GM18861 (cell line): ENCODE measurements at regions not wholly inside any gene's neighbourhood (a gene's known extent, or its start where the extent isn't known, plus 50 kb on each side); places are given as distances from the start of the nearest gene placed in this dataset.

Source experiments
- ATAC-seq: cut with Tn5 transposase; IDR thresholded peaks from one replicate; pipeline ENCODE4 v1.9.1; 2021; ENCODE audit not compliant: unreplicated experiment

DNA sequence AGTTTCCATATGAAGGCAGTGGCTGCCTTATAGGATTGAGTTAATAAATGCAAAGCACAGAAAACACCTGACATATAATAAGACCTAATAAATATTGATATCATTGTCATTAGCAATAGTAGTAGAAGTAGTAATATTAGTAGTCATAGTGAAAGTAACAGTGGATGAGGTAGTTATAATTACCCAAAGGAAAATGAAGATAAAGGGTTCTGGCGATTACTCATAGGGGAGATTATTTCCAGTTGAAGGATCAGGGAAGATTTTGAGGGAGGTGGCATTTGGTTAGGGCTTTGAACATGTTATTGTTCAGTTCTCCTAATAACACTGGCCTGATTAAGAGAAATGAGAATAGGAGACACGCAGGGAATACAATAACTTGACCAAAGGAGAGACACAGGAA lies 131.9 kb upstream of the GPRIN3 start:
- ATAC-seq: no peak

GRCh38 chr4:89438102-89438831 lies 130.7 kb upstream of the GPRIN3 start:
- ATAC-seq: peak; percentile 64

- peak; percentile 81 for ATAC-seq
These were observed 126.9 kb upstream of the GPRIN3 start for GRCh38 chr4:89434364-89434988.

GRCh38 chr4:89427782-89428181 lies 120.2 kb upstream of the GPRIN3 start:
- ATAC-seq: no peak

GRCh38 chr4:89425023-89425422 lies 117.4 kb upstream of the GPRIN3 start:
- ATAC-seq: no peak

GRCh38 chr4:89422441-89422990 lies 114.9 kb upstream of the GPRIN3 start:
- no peak for ATAC-seq

GRCh38 chr4:89420507-89420906 lies 112.9 kb upstream of the GPRIN3 start:
- no peak for ATAC-seq

DNA sequence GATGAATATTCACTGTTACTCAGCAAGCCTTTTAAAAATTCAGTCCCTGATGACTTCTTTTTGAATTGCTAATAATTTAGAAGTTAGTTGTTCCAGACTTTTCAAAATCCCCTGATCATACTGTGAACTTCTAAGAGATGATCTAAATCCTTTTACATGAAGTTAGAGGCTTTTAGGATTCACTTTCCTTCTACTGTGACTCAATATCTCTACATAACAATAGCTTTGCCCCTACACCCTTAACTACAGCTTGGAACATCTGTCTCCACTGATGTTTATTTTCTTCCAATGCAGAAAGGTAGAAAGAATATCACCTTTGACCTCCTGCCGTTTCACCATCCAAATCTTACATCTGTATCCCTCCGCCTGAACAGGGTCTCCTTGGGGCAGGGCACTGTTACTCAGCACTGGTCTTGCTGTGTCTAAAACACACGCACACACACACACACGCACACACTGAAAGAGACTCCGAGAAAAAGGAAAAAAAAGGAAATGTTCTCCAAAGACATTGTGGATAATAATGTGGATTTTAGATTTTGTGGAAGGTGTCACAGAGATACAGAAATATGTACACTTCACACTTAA lies 111.6 kb upstream of the GPRIN3 start:
- ATAC-seq: no peak

- ATAC-seq: no peak
These were observed 109.4 kb upstream of the GPRIN3 start for GRCh38 chr4:89416960-89417359.

DNA sequence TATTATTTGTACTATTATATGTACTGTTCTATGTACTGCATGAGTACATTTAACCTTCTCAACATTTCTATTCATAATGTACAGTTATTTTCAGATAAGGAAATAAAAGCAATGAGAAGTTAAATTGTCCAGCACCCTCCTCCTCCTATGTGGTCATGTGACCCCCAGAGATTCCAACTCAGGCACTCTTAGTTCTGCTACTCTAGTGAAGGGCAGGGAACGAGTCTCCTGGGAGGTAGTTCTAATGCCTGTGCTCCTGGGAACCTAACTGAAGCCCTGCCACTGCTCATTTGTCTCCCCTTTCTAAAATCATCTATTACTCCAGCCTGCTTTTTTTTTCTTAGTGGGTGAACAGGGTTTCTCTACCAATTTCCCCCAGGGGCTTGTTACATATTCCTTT lies 105.9 kb upstream of the GPRIN3 start:
- ATAC-seq: no peak

DNA sequence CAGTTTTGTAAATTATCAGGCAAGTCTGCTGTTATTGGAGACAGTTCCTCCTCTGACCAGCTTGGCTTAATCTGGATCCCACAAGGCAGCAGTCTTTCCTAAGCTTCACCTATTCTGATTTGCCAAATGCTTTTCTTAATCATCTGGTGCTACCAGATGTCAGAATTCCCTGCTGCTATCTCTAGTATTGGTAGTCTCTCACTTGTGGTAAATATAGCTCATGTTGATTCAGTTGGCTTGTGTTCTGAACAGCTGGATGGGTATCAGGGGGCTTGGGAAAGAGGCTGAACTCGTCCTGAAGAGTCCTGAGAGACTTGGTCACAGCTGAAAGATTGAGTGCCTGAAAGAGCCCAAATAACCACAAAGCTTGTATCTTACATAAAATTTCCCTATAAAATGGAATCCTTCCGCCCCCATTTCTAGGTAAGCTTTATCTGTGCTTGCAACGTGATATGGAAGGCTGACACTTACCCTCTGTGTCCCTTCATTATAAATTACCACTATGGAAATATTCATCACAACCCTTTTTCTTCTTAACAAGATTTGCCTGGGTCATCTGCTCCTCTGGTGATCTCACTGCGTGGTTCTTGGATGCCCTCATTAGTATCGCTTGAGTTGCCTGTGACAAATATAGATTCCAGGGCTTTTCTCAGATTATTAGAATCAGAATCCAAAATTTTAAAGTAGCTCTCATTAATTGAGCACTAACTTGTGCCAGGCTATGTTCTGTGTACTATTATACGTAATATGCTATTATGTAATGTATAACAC lies 104.1 kb upstream of the GPRIN3 start:
- no peak for ATAC-seq

- no peak for ATAC-seq
These were observed 103.1 kb upstream of the GPRIN3 start for GRCh38 chr4:89410687-89411086.

GRCh38 chr4:89404530-89404929 lies 96.9 kb upstream of the GPRIN3 start:
- ATAC-seq: no peak

GRCh38 chr4:89403826-89404225 lies 96.2 kb upstream of the GPRIN3 start:
- no peak for ATAC-seq

DNA sequence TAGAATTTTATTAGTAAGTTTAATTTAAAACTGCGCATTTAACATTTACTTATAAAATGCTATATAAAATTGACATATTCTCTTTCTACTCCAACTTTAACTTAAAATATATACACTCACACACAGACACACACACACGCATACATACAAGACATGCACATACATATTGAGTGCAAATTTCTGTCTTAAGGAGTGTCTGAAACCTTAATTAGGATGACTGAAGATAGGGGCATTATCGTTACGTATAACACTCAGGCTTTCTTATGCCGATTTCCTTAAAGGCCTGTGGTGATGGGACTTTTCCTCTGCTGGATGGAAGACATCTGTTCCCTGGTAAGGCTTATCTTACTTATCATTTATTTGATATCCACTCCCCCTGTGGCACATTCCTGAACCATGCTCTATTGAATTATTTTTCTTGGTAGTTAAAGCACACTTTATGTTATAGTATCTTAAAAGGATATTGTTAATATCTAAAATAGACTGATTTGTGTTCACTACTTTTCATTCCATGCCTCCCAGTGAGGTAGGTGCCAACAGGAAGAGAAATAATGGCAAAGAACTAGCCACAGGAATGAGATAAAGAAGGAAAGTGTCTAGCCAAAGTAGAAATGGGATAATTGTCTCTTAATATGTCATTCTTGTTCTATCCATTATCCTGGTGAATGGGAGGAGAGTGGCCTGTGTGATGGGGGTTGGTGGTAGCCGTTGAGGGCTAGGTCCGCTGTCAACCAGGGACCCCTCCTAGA lies 92.9 kb upstream of the GPRIN3 start:
- no peak for ATAC-seq

- no peak for ATAC-seq
These were observed 91.0 kb upstream of the GPRIN3 start for GRCh38 chr4:89398644-89399043.

- ATAC-seq: no peak
These were observed 90.5 kb upstream of the GPRIN3 start for GRCh38 chr4:89398146-89398545.

DNA sequence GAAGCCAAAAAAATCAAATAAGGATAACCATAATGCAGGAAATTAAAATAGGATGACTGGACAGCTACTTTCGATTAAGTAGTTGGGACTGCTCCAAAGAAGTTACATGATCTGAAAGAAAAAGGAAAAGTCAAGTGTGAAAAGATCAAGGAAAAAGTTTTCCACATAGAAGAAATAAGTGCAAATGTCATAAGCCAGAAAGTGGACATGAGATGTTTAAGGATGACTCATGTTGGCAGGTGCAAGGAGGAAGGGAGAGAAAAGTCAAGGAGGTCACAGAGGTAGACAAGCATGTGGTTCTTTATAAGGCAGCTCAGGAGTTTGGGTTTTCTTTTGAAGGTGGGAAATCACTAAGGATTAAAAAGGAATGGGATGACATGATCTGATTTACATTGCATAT lies 89.8 kb upstream of the GPRIN3 start:
- no peak for ATAC-seq

GRCh38 chr4:89382439-89382838 lies 74.8 kb upstream of the GPRIN3 start:
- ATAC-seq: no peak

- no peak for ATAC-seq
These were observed 73.4 kb upstream of the GPRIN3 start for GRCh38 chr4:89380980-89381379.
